GM20431 (cell line): ENCODE measurements at regions not wholly inside any gene's neighbourhood (a gene's known extent, or its start where the extent isn't known, plus 50 kb on each side); places are given as distances from the start of the nearest gene placed in this dataset.

ENCODE experiments used
- in situ Hi-C: fragments of 300-500 bp; cut with MseI, MboI; formaldehyde crosslinking; loops from one replicate; pipeline ENCODE4 v1.15.0; 2020; ENCODE audit warnings: low sequenced_read_pairs; ENCODE audit not compliant: unreplicated experiment

GRCh38 chr3:56854856-56855611 is 53.3 kb upstream of the ARHGEF3 start:
- in situ Hi-C loops, result no loop called here

GRCh38 chr3:56851966-56852884 is 50.5 kb upstream of the ARHGEF3 start:
- in situ Hi-C loops, result no loop called here
